HepG2 (cell line): ENCODE measurements at regions not wholly inside any gene's neighbourhood (a gene's known extent, or its start where the extent isn't known, plus 50 kb on each side); places are given as distances from the start of the nearest gene placed in this dataset.

Source experiments
- ATAC-seq: fragments of 200-7000 bp; cut with Tn5 transposase; 3 replicates; pipeline ENCODE4 v1.9.1; 2020; ENCODE audit warnings: mild to moderate bottlenecking, moderate library complexity
- BruUV-seq: library from RNA; stranded (reverse); fragments of 400-500 nt; replicated peaks from 2 replicates; lab custom pipeline; 2021; lab: Mats Ljungman, UMichigan
- CTCF ChIA-PET: fragments of 300-600 bp; formaldehyde crosslinking; extraction: SDS; loops from one replicate; lab custom pipeline; 2021; ENCODE audit warnings: low total read pairs, inconsistent platforms, low intra/inter-chr PET ratio; lab: Yijun Ruan, JAX
- POLR2A ChIA-PET: fragments of 350-600 bp; sonication (Branson Sonifier 250); formaldehyde crosslinking; loops from one replicate; lab custom pipeline; 2020; ENCODE audit warnings: antibody characterized with exemption, inconsistent platforms; lab: Yijun Ruan, JAX
- DNase-seq: peaks from one replicate; pipeline ENCODE4 v3.0.0-alpha.2; 2015; ENCODE audit warnings: low spot score
- FAIRE-seq: peaks from 3 replicates; lab custom pipeline; 2011; peaks lifted over from hg19 to GRCh38; lab: Jason Lieb, UNC
- H2AFZ ChIP-seq: one replicate; pipeline ENCODE4 v1.6.1; 2011; ENCODE audit warnings: low read length, inconsistent platforms
- H3K27ac ChIP-seq: fragments of 300-600 bp; 3 replicates; pipeline ENCODE4 v1.8.0; 2011; ENCODE audit warnings: mixed run types, mild to moderate bottlenecking, mixed read lengths, low read length, inconsistent platforms; ENCODE audit not compliant: insufficient read depth; ENCODE audit errors: extremely low read length
- H3K27me3 ChIP-seq, 2 experiments: fragments of 200-600 bp in 1 of 2; 2 replicates in 1 of 2; 3 replicates in 1 of 2; pipeline versions ENCODE4 v1.6.0 to v1.8.0; 2011; ENCODE audit warnings: low read length in 2 of 2, mild to moderate bottlenecking in 2 of 2, moderate library complexity in 2 of 2, inconsistent platforms in 1 of 2; ENCODE audit not compliant: insufficient read depth in 2 of 2, control insufficient read depth in 1 of 2
- H3K36me3 ChIP-seq, 2 experiments: fragments of 200-600 bp in 1 of 2; replicated peaks in 1 of 2; 2 replicates in 1 of 2; 3 replicates in 1 of 2; pipeline versions ENCODE4 v1.5.1 to v1.8.0; 2011; ENCODE audit warnings: low read length in 2 of 2, inconsistent platforms in 1 of 2; ENCODE audit not compliant: insufficient read depth in 2 of 2, control insufficient read depth in 1 of 2
- H3K4me1 ChIP-seq: 2 replicates; pipeline ENCODE4 v1.5.1; 2012; ENCODE audit warnings: low read length, inconsistent platforms; ENCODE audit not compliant: insufficient read depth
- H3K4me2 ChIP-seq: 2 replicates; pipeline ENCODE4 v1.6.0; 2011; ENCODE audit warnings: low read depth, low read length, inconsistent platforms
- H3K4me3 ChIP-seq, 3 experiments: fragments of 200-600 bp in 1 of 3; sonication (generic), shearing (Covaris generic) in 1 of 3; replicated peaks in 1 of 3; 2 replicates each; pipeline ENCODE4 v1.5.1; 2011 to 2016; ENCODE audit warnings: low read length in 3 of 3, inconsistent platforms in 2 of 3, low read depth in 2 of 3, mild to moderate bottlenecking in 2 of 3, control low read depth in 1 of 3, mixed read lengths in 1 of 3; ENCODE audit not compliant: insufficient read depth in 1 of 3
- H3K79me2 ChIP-seq: one replicate; pipeline ENCODE4 v1.6.1; 2011; ENCODE audit warnings: low read length, inconsistent platforms; ENCODE audit not compliant: insufficient read depth
- H3K9ac ChIP-seq: 2 replicates; pipeline ENCODE4 v1.6.0; 2011; ENCODE audit warnings: mild to moderate bottlenecking, low read depth, low read length, inconsistent platforms; ENCODE audit not compliant: insufficient read depth
- H3K9me3 ChIP-seq: 2 replicates; pipeline ENCODE4 v1.5.1; 2012; ENCODE audit warnings: mild to moderate bottlenecking, low read length
- H4K20me1 ChIP-seq: 2 replicates; pipeline ENCODE4 v1.6.0; 2011; ENCODE audit warnings: inconsistent platforms, mild to moderate bottlenecking, low read length, moderate library complexity; ENCODE audit not compliant: insufficient read depth
- ARNTL ChIP-seq: sonication (generic); formaldehyde crosslinking; IDR thresholded peaks from 2 replicates; pipeline ENCODE4 v1.4.0; 2020; ENCODE audit warnings: mild to moderate bottlenecking, missing genetic modification reagents
- FOXK2 ChIP-seq: fragments of 450-650 bp; IDR thresholded peaks from 2 replicates; pipeline ENCODE4 v1.6.1; 2016
- HMG20A ChIP-seq: IDR thresholded peaks from 2 replicates; pipeline ENCODE4 v1.6.1; 2016; ENCODE audit warnings: borderline replicate concordance
- WGBS: methylation state at CpG from one replicate; pipeline ENCODE4 v1.1.6; 2017; ENCODE audit warnings: low lambda C conversion rate; 5-methylcytosine and 5-hydroxymethylcytosine counted together
- in situ Hi-C: cut with HindIII; loops from 2 replicates; pipeline ENCODE4 v1.10.0; 2017; ENCODE audit warnings: low pct_unique_long_range_greater_than_20kb; ENCODE audit not compliant: extremely low pct_ligation_motif_present
- intact Hi-C: fragments of 100-400 bp; cut with micrococcal nuclease; formaldehyde crosslinking; loops from one replicate; pipeline ENCODE4 v1.10.0; 2022; ENCODE audit not compliant: unreplicated experiment
- TF ChIP-seq, protein P1 (sequence below): sonication (generic); formaldehyde crosslinking; IDR thresholded peaks from 2 replicates; pipeline ENCODE4 v1.8.0; 2022; ENCODE audit warnings: mild to moderate bottlenecking, missing genetic modification reagents, borderline replicate concordance
- TF ChIP-seq, protein P2 (sequence below): sonication (generic); formaldehyde crosslinking; IDR thresholded peaks from 2 replicates; pipeline ENCODE4 v1.4.0; 2020; ENCODE audit warnings: missing genetic modification reagents, borderline replicate concordance
- TF ChIP-seq, protein P3 (sequence below): sonication (generic); formaldehyde crosslinking; IDR thresholded peaks from 2 replicates; pipeline ENCODE4 v1.4.0; 2020; ENCODE audit warnings: missing genetic modification reagents, mild to moderate bottlenecking, borderline replicate concordance
- TF ChIP-seq, protein P4 (sequence below): sonication (generic); formaldehyde crosslinking; IDR thresholded peaks from 2 replicates; pipeline ENCODE4 v1.5.0; 2020; ENCODE audit warnings: mild to moderate bottlenecking, missing genetic modification reagents

DNA sequence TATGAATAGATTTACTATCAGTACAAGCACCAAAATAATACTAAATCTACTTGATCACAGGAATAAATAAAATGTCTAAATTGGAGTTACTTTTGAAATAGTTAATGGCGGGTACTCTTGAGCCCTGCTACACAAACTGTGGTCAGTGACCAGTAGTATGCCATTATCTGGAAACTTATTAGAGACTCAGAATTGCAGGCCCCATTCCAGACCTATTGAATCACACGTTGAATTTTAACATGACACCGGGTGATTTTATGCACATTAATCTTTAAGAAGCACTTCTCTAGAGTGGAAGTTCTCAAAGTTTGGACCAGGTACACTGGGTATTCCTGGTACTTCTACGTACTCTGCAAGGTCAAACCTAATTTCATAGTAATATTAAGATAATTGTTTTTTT, 660.0 kb upstream of the POU3F4 start:
- Histone ChIP-seq H3K36me3 (no peaks in the 10 kb centered on the region), H3K9me3 (peaks cover 48% of the 10 kb centered on the region), H3K27ac (no peak overlapping the region), H2AFZ (no peak overlapping the region), H3K27me3 (no peaks in the 10 kb centered on the region), H3K9ac (no peak overlapping the region), H3K4me2 (no peak overlapping the region), H3K79me2 (no peaks in the 10 kb centered on the region), H3K4me1 (no peaks in the 10 kb centered on the region), H4K20me1 (no peaks in the 10 kb centered on the region), H3K4me3 (no peak overlapping the region)
- DNase-seq, result no peak
- no TSS peak for BruUV-seq
- in situ Hi-C loops, result no loop called here
- CTCF ChIA-PET, result no interaction called here
- 47% methylated on average over 4 of the region's 4 CpGs for WGBS
- ATAC-seq, result no peak
- TF ChIP-seq, protein P1, sequence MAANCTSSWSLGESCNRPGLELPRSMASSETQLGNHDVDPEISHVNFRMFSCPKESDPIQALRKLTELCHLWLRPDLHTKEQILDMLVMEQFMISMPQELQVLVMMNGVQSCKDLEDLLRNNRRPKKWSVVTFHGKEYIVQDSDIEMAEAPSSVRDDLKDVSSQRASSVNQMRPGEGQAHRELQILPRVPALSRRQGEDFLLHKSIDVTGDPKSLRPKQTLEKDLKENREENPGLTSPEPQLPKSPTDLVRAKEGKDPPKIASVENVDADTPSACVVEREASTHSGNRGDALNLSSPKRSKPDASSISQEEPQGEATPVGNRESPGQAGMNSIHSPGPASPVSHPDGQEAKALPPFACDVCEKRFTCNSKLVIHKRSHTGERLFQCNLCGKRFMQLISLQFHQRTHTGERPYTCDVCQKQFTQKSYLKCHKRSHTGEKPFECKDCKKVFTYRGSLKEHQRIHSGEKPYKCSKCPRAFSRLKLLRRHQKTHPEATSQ (CRISPR knock-in tag), result no peak
- TF ChIP-seq, protein P2, sequence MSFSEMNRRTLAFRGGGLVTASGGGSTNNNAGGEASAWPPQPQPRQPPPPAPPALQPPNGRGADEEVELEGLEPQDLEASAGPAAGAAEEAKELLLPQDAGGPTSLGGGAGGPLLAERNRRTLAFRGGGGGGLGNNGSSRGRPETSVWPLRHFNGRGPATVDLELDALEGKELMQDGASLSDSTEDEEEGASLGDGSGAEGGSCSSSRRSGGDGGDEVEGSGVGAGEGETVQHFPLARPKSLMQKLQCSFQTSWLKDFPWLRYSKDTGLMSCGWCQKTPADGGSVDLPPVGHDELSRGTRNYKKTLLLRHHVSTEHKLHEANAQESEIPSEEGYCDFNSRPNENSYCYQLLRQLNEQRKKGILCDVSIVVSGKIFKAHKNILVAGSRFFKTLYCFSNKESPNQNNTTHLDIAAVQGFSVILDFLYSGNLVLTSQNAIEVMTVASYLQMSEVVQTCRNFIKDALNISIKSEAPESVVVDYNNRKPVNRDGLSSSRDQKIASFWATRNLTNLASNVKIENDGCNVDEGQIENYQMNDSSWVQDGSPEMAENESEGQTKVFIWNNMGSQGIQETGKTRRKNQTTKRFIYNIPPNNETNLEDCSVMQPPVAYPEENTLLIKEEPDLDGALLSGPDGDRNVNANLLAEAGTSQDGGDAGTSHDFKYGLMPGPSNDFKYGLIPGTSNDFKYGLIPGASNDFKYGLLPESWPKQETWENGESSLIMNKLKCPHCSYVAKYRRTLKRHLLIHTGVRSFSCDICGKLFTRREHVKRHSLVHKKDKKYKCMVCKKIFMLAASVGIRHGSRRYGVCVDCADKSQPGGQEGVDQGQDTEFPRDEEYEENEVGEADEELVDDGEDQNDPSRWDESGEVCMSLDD (CRISPR knock-in tag), result no peak
- TF ChIP-seq HMG20A (CRISPR knock-in tag), result no peak
- TF ChIP-seq, protein P3, sequence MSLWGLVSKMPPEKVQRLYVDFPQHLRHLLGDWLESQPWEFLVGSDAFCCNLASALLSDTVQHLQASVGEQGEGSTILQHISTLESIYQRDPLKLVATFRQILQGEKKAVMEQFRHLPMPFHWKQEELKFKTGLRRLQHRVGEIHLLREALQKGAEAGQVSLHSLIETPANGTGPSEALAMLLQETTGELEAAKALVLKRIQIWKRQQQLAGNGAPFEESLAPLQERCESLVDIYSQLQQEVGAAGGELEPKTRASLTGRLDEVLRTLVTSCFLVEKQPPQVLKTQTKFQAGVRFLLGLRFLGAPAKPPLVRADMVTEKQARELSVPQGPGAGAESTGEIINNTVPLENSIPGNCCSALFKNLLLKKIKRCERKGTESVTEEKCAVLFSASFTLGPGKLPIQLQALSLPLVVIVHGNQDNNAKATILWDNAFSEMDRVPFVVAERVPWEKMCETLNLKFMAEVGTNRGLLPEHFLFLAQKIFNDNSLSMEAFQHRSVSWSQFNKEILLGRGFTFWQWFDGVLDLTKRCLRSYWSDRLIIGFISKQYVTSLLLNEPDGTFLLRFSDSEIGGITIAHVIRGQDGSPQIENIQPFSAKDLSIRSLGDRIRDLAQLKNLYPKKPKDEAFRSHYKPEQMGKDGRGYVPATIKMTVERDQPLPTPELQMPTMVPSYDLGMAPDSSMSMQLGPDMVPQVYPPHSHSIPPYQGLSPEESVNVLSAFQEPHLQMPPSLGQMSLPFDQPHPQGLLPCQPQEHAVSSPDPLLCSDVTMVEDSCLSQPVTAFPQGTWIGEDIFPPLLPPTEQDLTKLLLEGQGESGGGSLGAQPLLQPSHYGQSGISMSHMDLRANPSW, result no peak
- TF ChIP-seq ARNTL (CRISPR knock-in tag), result no peak
- TF ChIP-seq, protein P4, sequence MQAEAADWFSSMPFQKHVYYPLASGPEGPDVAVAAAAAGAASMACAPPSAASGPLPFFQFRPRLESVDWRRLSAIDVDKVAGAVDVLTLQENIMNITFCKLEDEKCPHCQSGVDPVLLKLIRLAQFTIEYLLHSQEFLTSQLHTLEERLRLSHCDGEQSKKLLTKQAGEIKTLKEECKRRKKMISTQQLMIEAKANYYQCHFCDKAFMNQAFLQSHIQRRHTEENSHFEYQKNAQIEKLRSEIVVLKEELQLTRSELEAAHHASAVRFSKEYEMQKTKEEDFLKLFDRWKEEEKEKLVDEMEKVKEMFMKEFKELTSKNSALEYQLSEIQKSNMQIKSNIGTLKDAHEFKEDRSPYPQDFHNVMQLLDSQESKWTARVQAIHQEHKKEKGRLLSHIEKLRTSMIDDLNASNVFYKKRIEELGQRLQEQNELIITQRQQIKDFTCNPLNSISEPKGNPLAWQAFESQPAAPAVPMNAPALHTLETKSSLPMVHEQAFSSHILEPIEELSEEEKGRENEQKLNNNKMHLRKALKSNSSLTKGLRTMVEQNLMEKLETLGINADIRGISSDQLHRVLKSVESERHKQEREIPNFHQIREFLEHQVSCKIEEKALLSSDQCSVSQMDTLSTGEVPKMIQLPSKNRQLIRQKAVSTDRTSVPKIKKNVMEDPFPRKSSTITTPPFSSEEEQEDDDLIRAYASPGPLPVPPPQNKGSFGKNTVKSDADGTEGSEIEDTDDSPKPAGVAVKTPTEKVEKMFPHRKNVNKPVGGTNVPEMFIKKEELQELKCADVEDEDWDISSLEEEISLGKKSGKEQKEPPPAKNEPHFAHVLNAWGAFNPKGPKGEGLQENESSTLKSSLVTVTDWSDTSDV (CRISPR knock-in tag), result no peak
- TF ChIP-seq FOXK2, result no peak
- POLR2A ChIA-PET, result no interaction called here
- intact Hi-C loops, result no loop called here
- no peak for FAIRE-seq
